GM12878 (cell line): ENCODE measurements at regions not wholly inside any gene's neighbourhood (a gene's known extent, or its start where the extent isn't known, plus 50 kb on each side); places are given as distances from the start of the nearest gene placed in this dataset.

Experiments used
- ATAC-seq: fragments of 200-7000 bp; cut with Tn5 transposase; 3 replicates; pipeline ENCODE4 v1.9.1; 2020; ENCODE audit warnings: mild to moderate bottlenecking, moderate library complexity
- BruUV-seq: library from RNA; stranded (reverse); fragments of 400-500 nt; replicated peaks from 2 replicates; lab custom pipeline; 2021; lab: Mats Ljungman, UMichigan
- CTCF ChIA-PET: fragments of 300-600 bp; sonication (Branson Sonifier 250); formaldehyde crosslinking; extraction: SDS; loops from one replicate; lab custom pipeline; 2021; ENCODE audit warnings: inconsistent platforms; lab: Yijun Ruan, JAX
- POLR2A ChIA-PET: fragments of 350-600 bp; formaldehyde crosslinking; extraction: SDS; loops from one replicate; lab custom pipeline; 2021; ENCODE audit warnings: inconsistent platforms; lab: Charles Lee
- RAD21 ChIA-PET: fragments of 300-600 bp; sonication (Branson Sonifier 250); formaldehyde crosslinking; loops from one replicate; lab custom pipeline; 2023; ENCODE audit warnings: antibody characterized with exemption; ENCODE audit not compliant: unreplicated experiment; lab: Charles Lee
- SMC1A ChIA-PET: fragments of 300-600 bp; sonication (Branson Sonifier 250); formaldehyde crosslinking; loops from one replicate; lab custom pipeline; 2023; ENCODE audit not compliant: unreplicated experiment, uncharacterized antibody; lab: Charles Lee
- DNase-seq: peaks from one replicate; pipeline ENCODE4 v3.0.0-alpha.2; 2011; ENCODE audit warnings: low read depth, low spot score
- FAIRE-seq: peaks from 3 replicates; lab custom pipeline; 2011; peaks lifted over from hg19 to GRCh38; lab: Jason Lieb, UNC
- H2AFZ ChIP-seq: 2 replicates; pipeline ENCODE4 v1.6.0; 2011; ENCODE audit warnings: low read depth, low read length, control low read depth; ENCODE audit not compliant: control insufficient read depth
- H3K27ac ChIP-seq: 2 replicates; pipeline ENCODE4 v1.5.1; 2011; ENCODE audit warnings: control low read depth; ENCODE audit not compliant: control insufficient read depth, insufficient read depth
- H3K27me3 ChIP-seq, 2 experiments: replicated peaks in 1 of 2; 2 replicates each; pipeline versions ENCODE4 v1.6.0 to v1.6.1; 2011; ENCODE audit warnings: low read length in 1 of 2; ENCODE audit not compliant: control insufficient read depth in 2 of 2, insufficient read depth in 2 of 2
- H3K36me3 ChIP-seq, 2 experiments: 2 replicates each; pipeline ENCODE4 v1.5.1; 2011; ENCODE audit warnings: low read length in 1 of 2; ENCODE audit not compliant: control insufficient read depth in 2 of 2, insufficient read depth in 2 of 2
- H3K4me1 ChIP-seq: 2 replicates; pipeline ENCODE4 v1.6.1; 2011; ENCODE audit warnings: mild to moderate bottlenecking, low read length, moderate library complexity, mixed read lengths; ENCODE audit not compliant: control insufficient read depth, insufficient read depth
- H3K4me2 ChIP-seq: 2 replicates; pipeline ENCODE4 v1.6.0; 2011; ENCODE audit warnings: control low read depth; ENCODE audit not compliant: control insufficient read depth, insufficient read depth
- H3K4me3 ChIP-seq: fragments of 200-600 bp; sonication (generic); 2 replicates; pipeline ENCODE4 v1.5.1; 2016
- H3K79me2 ChIP-seq: 2 replicates; pipeline ENCODE4 v1.6.0; 2011; ENCODE audit warnings: low read length; ENCODE audit not compliant: control insufficient read depth, insufficient read depth
- H3K9ac ChIP-seq: 2 replicates; pipeline ENCODE4 v1.8.0; 2011; ENCODE audit warnings: low read length, control low read depth, mixed read lengths; ENCODE audit not compliant: control insufficient read depth, insufficient read depth
- H3K9me3 ChIP-seq: replicated peaks from 3 replicates; pipeline ENCODE4 v1.5.1; 2011; ENCODE audit warnings: mild to moderate bottlenecking, low read length; ENCODE audit not compliant: control insufficient read depth, insufficient read depth
- H4K20me1 ChIP-seq: 2 replicates; pipeline ENCODE4 v1.6.0; 2011; ENCODE audit not compliant: control insufficient read depth, insufficient read depth
- BMI1 ChIP-seq: fragments of 450-650 bp; IDR thresholded peaks from 2 replicates; pipeline ENCODE4 v1.6.1; 2016; ENCODE audit warnings: mild to moderate bottlenecking, moderate library complexity, borderline replicate concordance
- CBFB ChIP-seq: IDR thresholded peaks from 2 replicates; pipeline ENCODE4 v1.6.1; 2016; ENCODE audit warnings: antibody characterized with exemption, low read depth
- HSF1 ChIP-seq: fragments of 150-350 bp; IDR thresholded peaks from 2 replicates; pipeline ENCODE4 v1.6.1; 2014; ENCODE audit warnings: mild to moderate bottlenecking, low read depth, low read length
- IKZF2 ChIP-seq, 2 experiments: fragments of 450-650 bp; IDR thresholded peaks; 2 replicates each; pipeline ENCODE4 v1.6.1; 2017; ENCODE audit warnings: mild to moderate bottlenecking in 2 of 2, moderate library complexity in 2 of 2
- IRF5 ChIP-seq: fragments of 450-650 bp; IDR thresholded peaks from 2 replicates; pipeline ENCODE4 v1.6.1; 2017; ENCODE audit warnings: borderline replicate concordance
- KAT2A ChIP-seq: conservative IDR thresholded peaks from 2 replicates; pipeline ENCODE4 v1.6.1; 2011; ENCODE audit warnings: low read depth, low read length; ENCODE audit not compliant: control insufficient read depth
- MXI1 ChIP-seq: fragments of 150-350 bp; IDR thresholded peaks from 2 replicates; pipeline ENCODE4 v1.6.1; 2011; ENCODE audit warnings: low read depth, mild to moderate bottlenecking, inconsistent platforms, low read length, improper control_type of control experiment
- NFXL1 ChIP-seq: fragments of 450-650 bp; IDR thresholded peaks from 2 replicates; pipeline ENCODE4 v1.6.1; 2017; ENCODE audit warnings: antibody characterized with exemption, mild to moderate bottlenecking, borderline replicate concordance
- NFYA ChIP-seq: IDR thresholded peaks from 2 replicates; pipeline ENCODE4 v1.6.1; 2011; ENCODE audit warnings: low read depth, mild to moderate bottlenecking, low read length, improper control_type of control experiment, borderline replicate concordance
- NFYB ChIP-seq: IDR thresholded peaks from 2 replicates; pipeline ENCODE4 v1.6.1; 2011; ENCODE audit warnings: low read depth, mild to moderate bottlenecking, low read length, improper control_type of control experiment, moderate library complexity; ENCODE audit not compliant: insufficient read depth
- NR2C1 ChIP-seq: fragments of 450-650 bp; IDR thresholded peaks from 2 replicates; pipeline ENCODE4 v1.6.1; 2017; ENCODE audit warnings: antibody characterized with exemption, mild to moderate bottlenecking, moderate library complexity
- POLR2AphosphoS2 ChIP-seq: IDR thresholded peaks from 2 replicates; pipeline ENCODE4 v1.6.1; 2011; ENCODE audit warnings: low read depth, mild to moderate bottlenecking, low read length, improper control_type of control experiment, moderate library complexity
- RELA ChIP-seq: fragments of 450-650 bp; IDR thresholded peaks from 2 replicates; pipeline ENCODE4 v1.8.0; 2014; ENCODE audit warnings: borderline replicate concordance; ENCODE audit not compliant: partially characterized antibody
- RFX5 ChIP-seq: IDR thresholded peaks from 2 replicates; pipeline ENCODE4 v1.6.1; 2011; ENCODE audit warnings: low read depth, low read length, improper control_type of control experiment
- SREBF2 ChIP-seq: IDR thresholded peaks from 2 replicates; pipeline ENCODE4 v1.6.1; 2012; ENCODE audit warnings: mild to moderate bottlenecking, low read length
- WGBS: methylation state at CpG from one replicate; pipeline ENCODE4 v1.1.6; 2016; ENCODE audit warnings: low lambda C conversion rate; ENCODE audit not compliant: insufficient replicate concordance, insufficient coverage; ENCODE audit errors: missing lambda C conversion rate; 5-methylcytosine and 5-hydroxymethylcytosine counted together
- in situ Hi-C: fragments of 300-500 bp; cut with MboI; formaldehyde crosslinking; loops from 9 replicates; pipeline ENCODE4 v1.14.3; 2018; ENCODE audit warnings: mixed read lengths
- intact Hi-C: fragments of 100-400 bp; cut with micrococcal nuclease; formaldehyde crosslinking; loops from one replicate; pipeline ENCODE4 v1.14.2; 2022; ENCODE audit not compliant: unreplicated experiment

GRCh38 chr2:20541651-20542050 lies 94.8 kb downstream of the RHOB start:
- 40% methylated on average over 5 of the region's 5 CpGs for WGBS
- ChIA-PET RAD21 (no interaction called here), CTCF (no interaction called here)
- Histone ChIP-seq H3K79me2 (no peaks in the 10 kb centered on the region), H4K20me1 (no peaks in the 10 kb centered on the region), H3K36me3 (no peaks in the 10 kb centered on the region), H3K27me3 (no peaks in the 10 kb centered on the region; a peak in 2 of 4 replicates), H2AFZ (no peak overlapping the region), H3K9ac (no peak overlapping the region), H3K4me3 (no peak overlapping the region), H3K4me1 (no peaks in the 10 kb centered on the region), H3K4me2 (no peak overlapping the region)
- ATAC-seq (no peak), DNase-seq (no peak)
- intact Hi-C loops, result no loop called here
- TF ChIP-seq NFXL1 (no peak), RELA (no peak), IKZF2 (IDR thresholded peaks at IDR 0.05) (no peak), NR2C1 (no peak)
- TF ChIP-seq, all 136 proteins: peak for 0
- in situ Hi-C loops, result no loop called here
- no TSS peak for BruUV-seq
- Histone ChIP-seq H3K27ac (no peak overlapping the region), H3K9me3 (no peaks in the 10 kb centered on the region; the same call in 2 of the 3 replicates)
- ChIA-PET POLR2A (no interaction called here), SMC1A (interaction anchor here (3.6 kb wide), 1 partner anchor 16 kb away, joined by 10 read pairs; no protein-coding TSS in a partner anchor)
- FAIRE-seq, result no peak

GRCh38 chr2:20542269-20542668 lies 95.4 kb downstream of the RHOB start:
- intact Hi-C loops, result no loop called here
- in situ Hi-C loops, result no loop called here
- POLR2A ChIA-PET, result no interaction called here
- BruUV-seq, result no TSS peak
- Histone ChIP-seq H4K20me1 (no peaks in the 10 kb centered on the region), H3K79me2 (no peaks in the 10 kb centered on the region), H3K9ac (no peak overlapping the region), H3K4me3 (no peak overlapping the region), H2AFZ (no peak overlapping the region), H3K27ac (no peak overlapping the region), H3K4me1 (no peaks in the 10 kb centered on the region), H3K4me2 (no peak overlapping the region), H3K27me3 (no peaks in the 10 kb centered on the region; a peak in 2 of 4 replicates), H3K36me3 (no peaks in the 10 kb centered on the region), H3K9me3 (no peaks in the 10 kb centered on the region; the same call in 2 of the 3 replicates)
- RAD21 ChIA-PET, result no interaction called here
- 28% methylated on average over 13 of the region's 13 CpGs for WGBS
- no peak for FAIRE-seq
- CTCF ChIA-PET, result no interaction called here
- SMC1A ChIA-PET, result interaction anchor here (0.5 kb wide), 1 partner anchor 103 kb away, joined by 3 read pairs; no protein-coding TSS in a partner anchor
- DNase-seq, result no peak
- ATAC-seq, result no peak
- TF ChIP-seq KAT2A (no peak), NFYB (no peak), BMI1 (no peak), SREBF2 (no peak), POLR2AphosphoS2 (no peak), HSF1 (no peak), IRF5 (no peak), MXI1 (no peak), CBFB (no peak), NFYA (no peak), RFX5 (no peak)
